Skeletal muscle tissue (tissue), 3 donors: ENCODE measurements at regions not wholly inside any gene's neighbourhood (a gene's known extent, or its start where the extent isn't known, plus 50 kb on each side); places are given as distances from the start of the nearest gene placed in this dataset.

Source experiments
- H3K27ac ChIP-seq: one replicate; pipeline ENCODE4 v1.7.0; 2013; ENCODE audit warnings: mild to moderate bottlenecking, low read depth, low read length, inconsistent platforms
- H3K27me3 ChIP-seq, 3 donors: one replicate each; pipeline ENCODE4 v1.7.0; 2013; ENCODE audit warnings: low read length in 3 of 3; ENCODE audit not compliant: control insufficient read depth in 3 of 3, insufficient read depth in 3 of 3
- H3K36me3 ChIP-seq, 3 donors: one replicate each; pipeline ENCODE4 v1.7.0; 2013; ENCODE audit warnings: low read length in 3 of 3; ENCODE audit not compliant: control insufficient read depth in 3 of 3, insufficient read depth in 3 of 3
- H3K4me1 ChIP-seq, 3 donors: one replicate each; pipeline ENCODE4 v1.7.0; 2013; ENCODE audit warnings: low read length in 3 of 3, mild to moderate bottlenecking in 3 of 3; ENCODE audit not compliant: control insufficient read depth in 3 of 3, insufficient read depth in 3 of 3
- H3K4me3 ChIP-seq, 3 donors: one replicate each; pipeline ENCODE4 v1.7.0; 2013; ENCODE audit warnings: low read length in 3 of 3
- H3K9ac ChIP-seq, 3 donors: one replicate each; pipeline ENCODE4 v1.7.0; 2013; ENCODE audit warnings: low read length in 3 of 3, mild to moderate bottlenecking in 3 of 3, moderate library complexity in 2 of 3, low read depth in 1 of 3
- H3K9me3 ChIP-seq, 3 donors: one replicate each; pipeline ENCODE4 v1.7.0; 2013; ENCODE audit warnings: low read length in 3 of 3; ENCODE audit not compliant: control insufficient read depth in 3 of 3
- donor health status: Osteomylitis.

GRCh38 chr6:105598264-105598663 is 195.4 kb upstream of the PREP start:
- H3K9me3 ChIP-seq = no peaks in the 10 kb centered on the region
- H3K27me3 ChIP-seq = no peaks in the 10 kb centered on the region
- H3K4me3 ChIP-seq = no peak overlapping the region
- no peaks in the 10 kb centered on the region for H3K36me3 ChIP-seq
- peaks cover 0 to 12% (median 9%) of the 10 kb centered on the region in 3 donors for H3K4me1 ChIP-seq
- no peak overlapping the region for H3K27ac ChIP-seq
- H3K9ac ChIP-seq = no peak overlapping the region

GRCh38 chr6:105596284-105596755 is 193.4 kb upstream of the PREP start:
- no peak overlapping the region for H3K27ac ChIP-seq
- peaks cover 0 to 5% (median 3%) of the 10 kb centered on the region in 3 donors for H3K4me1 ChIP-seq
- no peaks in the 10 kb centered on the region for H3K36me3 ChIP-seq
- no peak overlapping the region for H3K4me3 ChIP-seq
- H3K9ac ChIP-seq = no peak overlapping the region
- no peaks in the 10 kb centered on the region for H3K27me3 ChIP-seq
- no peaks in the 10 kb centered on the region for H3K9me3 ChIP-seq

DNA sequence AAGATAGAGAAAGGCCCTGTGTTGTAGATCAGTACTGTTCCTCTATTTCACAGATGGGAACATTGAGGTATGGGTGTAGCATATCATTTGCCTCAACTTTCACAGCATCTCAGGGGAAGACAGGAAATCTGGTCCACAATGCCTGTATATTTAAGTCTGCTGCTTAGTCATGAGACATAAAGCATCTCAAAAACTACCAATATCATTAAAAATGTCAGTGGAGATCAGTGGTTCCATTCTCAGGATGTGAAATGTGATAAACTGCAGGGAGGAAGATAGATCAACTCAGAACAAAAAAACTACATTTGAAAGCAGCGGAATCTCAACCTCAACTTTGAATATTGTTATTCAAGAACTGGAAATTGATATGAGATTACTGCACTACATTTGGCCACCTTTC is 192.9 kb upstream of the PREP start:
- Histone ChIP-seq H3K9me3 (no peaks in the 10 kb centered on the region), H3K4me3 (no peak overlapping the region), H3K36me3 (no peaks in the 10 kb centered on the region), H3K4me1 (peaks cover 0 to 3% (median 0%) of the 10 kb centered on the region in 3 donors), H3K27me3 (no peaks in the 10 kb centered on the region), H3K27ac (no peak overlapping the region), H3K9ac (no peak overlapping the region)

- Histone ChIP-seq H3K36me3 (no peaks in the 10 kb centered on the region), H3K9ac (no peak overlapping the region), H3K27me3 (no peaks in the 10 kb centered on the region), H3K4me1 (no peaks in the 10 kb centered on the region), H3K9me3 (no peaks in the 10 kb centered on the region), H3K4me3 (no peak overlapping the region), H3K27ac (no peak overlapping the region)
Measured at GRCh38 chr6:105594821-105595220, 191.9 kb upstream of the PREP start.

GRCh38 chr6:105593805-105594671 is 191.2 kb upstream of the PREP start:
- no peaks in the 10 kb centered on the region for H3K9me3 ChIP-seq
- no peak overlapping the region for H3K9ac ChIP-seq
- H3K4me1 ChIP-seq = no peaks in the 10 kb centered on the region
- no peaks in the 10 kb centered on the region for H3K27me3 ChIP-seq
- no peak overlapping the region for H3K4me3 ChIP-seq
- H3K36me3 ChIP-seq = no peaks in the 10 kb centered on the region
- H3K27ac ChIP-seq = no peak overlapping the region

DNA sequence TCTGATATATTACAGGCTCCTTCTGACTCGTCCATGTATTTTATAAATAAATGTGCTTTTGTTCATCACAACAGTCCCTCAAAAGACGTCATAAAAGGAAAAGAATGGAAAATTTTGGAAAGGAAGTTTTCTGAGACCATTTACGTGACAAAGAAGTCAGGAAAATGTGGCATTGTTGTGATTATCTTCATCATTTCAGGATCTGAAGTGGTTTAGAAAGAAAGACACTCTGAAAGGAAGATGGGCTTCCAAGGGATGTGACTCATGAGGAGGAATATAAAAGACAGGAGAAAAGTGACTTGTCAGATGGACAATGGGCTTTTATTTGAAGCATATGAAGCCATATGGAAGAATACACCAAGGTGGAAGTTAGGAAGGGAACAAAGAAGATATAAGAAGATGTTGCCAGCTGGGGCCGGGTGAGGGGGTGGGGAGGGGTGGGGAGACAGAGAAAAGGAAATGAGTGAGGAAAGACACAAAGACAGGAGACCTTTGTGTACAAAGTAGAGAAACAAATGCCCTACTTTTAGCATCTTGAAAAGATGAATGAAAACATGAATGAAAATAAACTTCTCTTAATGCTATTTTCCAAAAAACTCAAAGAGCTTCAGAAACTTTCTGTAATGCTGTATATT is 190.3 kb upstream of the PREP start:
- Histone ChIP-seq H3K4me3 (no peak overlapping the region), H3K36me3 (no peaks in the 10 kb centered on the region), H3K4me1 (no peaks in the 10 kb centered on the region), H3K27me3 (no peaks in the 10 kb centered on the region), H3K27ac (no peak overlapping the region), H3K9me3 (no peaks in the 10 kb centered on the region), H3K9ac (no peak overlapping the region)

- Histone ChIP-seq H3K27ac (no peak overlapping the region), H3K9me3 (no peaks in the 10 kb centered on the region), H3K27me3 (no peaks in the 10 kb centered on the region), H3K4me3 (no peak overlapping the region), H3K9ac (no peak overlapping the region), H3K36me3 (no peaks in the 10 kb centered on the region), H3K4me1 (no peaks in the 10 kb centered on the region)
Measured at GRCh38 chr6:105592329-105592728, 189.4 kb upstream of the PREP start.

DNA sequence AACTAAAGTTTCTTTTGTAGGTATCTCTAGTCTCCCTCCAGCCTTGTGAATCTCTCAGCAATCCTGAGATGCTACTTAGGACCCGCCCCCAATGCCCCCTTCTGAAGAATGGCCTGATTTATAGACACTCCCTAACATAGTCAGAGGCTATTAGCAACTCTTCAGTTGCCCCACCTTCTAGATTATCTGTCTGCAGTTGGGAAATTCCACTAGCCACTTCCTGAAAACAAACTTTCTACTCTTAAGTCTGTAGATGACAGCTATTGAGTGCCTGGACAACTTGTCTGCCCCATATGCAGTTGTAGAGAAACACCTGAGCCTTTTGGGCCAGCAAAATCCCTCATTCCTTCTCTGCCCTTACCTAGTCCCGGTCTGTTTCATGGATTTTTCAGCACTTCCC is 188.2 kb upstream of the PREP start:
- Histone ChIP-seq H3K9ac (no peak overlapping the region), H3K9me3 (no peaks in the 10 kb centered on the region), H3K27ac (no peak overlapping the region), H3K36me3 (no peaks in the 10 kb centered on the region), H3K4me1 (no peaks in the 10 kb centered on the region), H3K27me3 (no peaks in the 10 kb centered on the region), H3K4me3 (no peak overlapping the region)

GRCh38 chr6:105588123-105588710 is 185.3 kb upstream of the PREP start:
- H3K27ac ChIP-seq = no peak overlapping the region
- H3K36me3 ChIP-seq = no peaks in the 10 kb centered on the region
- no peak overlapping the region for H3K4me3 ChIP-seq
- no peaks in the 10 kb centered on the region for H3K27me3 ChIP-seq
- no peaks in the 10 kb centered on the region for H3K9me3 ChIP-seq
- no peak overlapping the region for H3K9ac ChIP-seq
- H3K4me1 ChIP-seq = no peaks in the 10 kb centered on the region
